Gastrocnemius medialis (tissue), 4 donors: ENCODE measurements at regions not wholly inside any gene's neighbourhood (a gene's known extent, or its start where the extent isn't known, plus 50 kb on each side); places are given as distances from the start of the nearest gene placed in this dataset.

Experiments used
- CTCF ChIP-seq, 5 experiments: fragments of 450-650 bp in 3 of 5; fragments of 200-600 bp in 2 of 5; sonication (generic) in 2 of 5; IDR thresholded peaks in 4 of 5; conservative IDR thresholded peaks in 1 of 5; 1 replicate in 4 of 5; 2 replicates in 1 of 5; pipeline ENCODE4 v1.5.1; 2016 to 2019; ENCODE audit warnings: antibody characterized with exemption in 5 of 5, mild to moderate bottlenecking in 3 of 5, moderate library complexity in 3 of 5
- POLR2A ChIP-seq, 2 donors: fragments of 450-650 bp; IDR thresholded peaks; one replicate each; pipeline ENCODE4 v1.6.1; 2017; ENCODE audit warnings: antibody characterized with exemption in 2 of 2, mild to moderate bottlenecking in 2 of 2, moderate library complexity in 2 of 2

- TF ChIP-seq CTCF (IDR thresholded peaks at IDR 0.05 in 4 of 5, conservative IDR thresholded peaks at IDR 0.05 in 1 of 5) (no peak), POLR2A (IDR thresholded peaks at IDR 0.05) (no peak)
Measured at GRCh38 chr12:118855858-118856257, 125.5 kb upstream of the SRRM4 start.
